GM12892 (cell line): ENCODE measurements at regions not wholly inside any gene's neighbourhood (a gene's known extent, or its start where the extent isn't known, plus 50 kb on each side); places are given as distances from the start of the nearest gene placed in this dataset.

Experiments
- POLR2A ChIP-seq: IDR thresholded peaks from 2 replicates; pipeline ENCODE4 v1.6.1; 2011; ENCODE audit warnings: low read depth, low read length, control low read depth
- POLR2AphosphoS5 ChIP-seq: IDR thresholded peaks from 2 replicates; pipeline ENCODE4 v1.6.1; 2011; ENCODE audit warnings: low read depth, low read length, control low read depth
- TAF1 ChIP-seq: IDR thresholded peaks from 2 replicates; pipeline ENCODE4 v1.6.1; 2011; ENCODE audit warnings: low read depth, mild to moderate bottlenecking, control low read depth, low read length, borderline replicate concordance

DNA sequence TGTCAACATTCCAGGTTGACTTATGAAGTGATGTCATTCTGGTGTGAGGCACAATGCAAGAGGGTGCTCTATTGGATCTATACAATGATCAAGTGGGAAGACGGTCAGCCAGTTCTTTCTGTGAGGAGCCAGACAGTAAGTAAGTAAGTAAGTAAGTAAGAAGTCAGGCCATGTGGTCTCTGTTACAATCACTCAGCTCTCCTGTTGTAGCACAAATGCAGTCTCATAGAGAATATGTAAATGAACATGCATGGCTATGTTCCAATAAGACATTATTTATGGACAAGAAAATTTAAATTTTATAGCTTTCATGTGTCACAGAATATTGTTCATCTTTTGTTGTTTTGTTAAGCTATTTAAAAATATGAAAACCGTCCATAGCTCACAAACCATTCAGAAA lies 399.7 kb downstream of the BTBD3 start:
- TF ChIP-seq POLR2A, result no peak
- no peak for TF ChIP-seq POLR2AphosphoS5
- no peak for TF ChIP-seq TAF1
